HFFc6 (cell line): ENCODE measurements at regions not wholly inside any gene's neighbourhood (a gene's known extent, or its start where the extent isn't known, plus 50 kb on each side); places are given as distances from the start of the nearest gene placed in this dataset.
"Not testable (repeated sequence)": the region's sequence is repeated elsewhere in the genome, so short reads cannot be mapped to it uniquely, and the experiment has no call there.

Experiments
- DNase-seq: peaks from one replicate; pipeline ENCODE4 v3.0.0-alpha.2; 2018
- H3K27ac Mint-ChIP-seq: 2 replicates; pipeline ENCODE4 v1.8.0; 2020; ENCODE audit warnings: mild to moderate bottlenecking, mixed read lengths
- H3K27me3 Mint-ChIP-seq: 2 replicates; pipeline ENCODE4 v1.8.0; 2021; ENCODE audit warnings: mild to moderate bottlenecking, moderate library complexity, mixed read lengths; ENCODE audit not compliant: insufficient read depth
- H3K36me3 Mint-ChIP-seq: 2 replicates; pipeline ENCODE4 v1.8.0; 2021; ENCODE audit warnings: low read depth, mixed read lengths
- H3K4me1 Mint-ChIP-seq: 2 replicates; pipeline ENCODE4 v1.8.0; 2020; ENCODE audit warnings: low read depth, mixed read lengths
- H3K4me3 Mint-ChIP-seq: 2 replicates; pipeline ENCODE4 v1.8.0; 2020; ENCODE audit warnings: mild to moderate bottlenecking, moderate library complexity, mixed read lengths
- H3K9me3 Mint-ChIP-seq: 2 replicates; pipeline ENCODE4 v1.8.0; 2020; ENCODE audit warnings: mild to moderate bottlenecking, mixed read lengths
- CTCF ChIP-seq: fragments of 200-600 bp; sonication (generic); IDR thresholded peaks from 2 replicates; pipeline ENCODE4 v1.5.0; 2021; ENCODE audit warnings: antibody characterized with exemption, mild to moderate bottlenecking

- no peak for TF ChIP-seq CTCF
Observed at GRCh38 chr4:176616151-176616550, 176.6 kb downstream of the VEGFC start.

DNA sequence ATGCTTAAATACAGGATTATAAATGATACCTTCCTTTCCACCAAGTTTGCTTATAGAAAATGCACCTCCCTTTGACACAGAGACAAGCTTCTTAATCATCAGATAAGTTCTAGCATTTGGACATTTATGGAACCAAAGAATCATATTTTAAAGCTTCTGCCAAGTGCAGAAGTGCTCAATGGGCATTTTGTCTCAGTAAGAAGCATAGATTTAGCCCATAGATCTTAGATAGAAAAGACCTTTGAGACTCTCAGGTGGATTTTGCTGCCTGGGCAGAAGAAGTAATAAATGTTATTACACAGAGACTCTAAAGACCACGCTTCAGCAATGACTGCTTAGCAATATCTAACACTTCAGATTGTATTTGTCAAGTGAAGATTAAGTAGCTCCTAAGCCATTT lies 174.6 kb downstream of the VEGFC start:
- H3K4me1 Mint-ChIP-seq = peaks cover 6% of the 10 kb centered on the region
- H3K4me3 Mint-ChIP-seq = no peak overlapping the region
- DNase-seq = no peak
- H3K27me3 Mint-ChIP-seq = peaks cover 1% of the 10 kb centered on the region; the same call in 1 of the 2 replicates
- no peak overlapping the region for H3K27ac Mint-ChIP-seq
- H3K9me3 Mint-ChIP-seq = no peaks in the 10 kb centered on the region
- H3K36me3 Mint-ChIP-seq = no peaks in the 10 kb centered on the region
- TF ChIP-seq CTCF = no peak

More at GRCh38 chr4:176616151-176616550, 176.6 kb downstream of the VEGFC start:
- Mint-ChIP-seq H3K27me3 (peaks cover 1% of the 10 kb centered on the region; the same call in 1 of the 2 replicates), H3K27ac (no peak overlapping the region), H3K9me3 (no peaks in the 10 kb centered on the region), H3K4me1 (no peaks in the 10 kb centered on the region; the same call in 1 of the 2 replicates), H3K36me3 (no peaks in the 10 kb centered on the region), H3K4me3 (no peak overlapping the region)
- DNase-seq = no peak

GRCh38 chr4:176619430-176619829 lies 173.3 kb downstream of the VEGFC start:
- Mint-ChIP-seq H3K9me3 (no peaks in the 10 kb centered on the region), H3K27ac (no peak overlapping the region), H3K4me3 (no peak overlapping the region), H3K27me3 (peaks cover 1% of the 10 kb centered on the region; the same call in 1 of the 2 replicates), H3K36me3 (no peaks in the 10 kb centered on the region), H3K4me1 (peaks cover 6% of the 10 kb centered on the region)
- no peak for TF ChIP-seq CTCF
- DNase-seq = no peak

GRCh38 chr4:176622251-176622948 lies 170.3 kb downstream of the VEGFC start:
- TF ChIP-seq CTCF = no peak
- H3K4me1 Mint-ChIP-seq = peaks cover 6% of the 10 kb centered on the region
- no peaks in the 10 kb centered on the region for H3K36me3 Mint-ChIP-seq
- H3K4me3 Mint-ChIP-seq = no peak overlapping the region
- no peak for DNase-seq
- no peak overlapping the region for H3K27ac Mint-ChIP-seq
- H3K27me3 Mint-ChIP-seq = peaks cover 1% of the 10 kb centered on the region; the same call in 1 of the 2 replicates
- no peaks in the 10 kb centered on the region for H3K9me3 Mint-ChIP-seq

DNA sequence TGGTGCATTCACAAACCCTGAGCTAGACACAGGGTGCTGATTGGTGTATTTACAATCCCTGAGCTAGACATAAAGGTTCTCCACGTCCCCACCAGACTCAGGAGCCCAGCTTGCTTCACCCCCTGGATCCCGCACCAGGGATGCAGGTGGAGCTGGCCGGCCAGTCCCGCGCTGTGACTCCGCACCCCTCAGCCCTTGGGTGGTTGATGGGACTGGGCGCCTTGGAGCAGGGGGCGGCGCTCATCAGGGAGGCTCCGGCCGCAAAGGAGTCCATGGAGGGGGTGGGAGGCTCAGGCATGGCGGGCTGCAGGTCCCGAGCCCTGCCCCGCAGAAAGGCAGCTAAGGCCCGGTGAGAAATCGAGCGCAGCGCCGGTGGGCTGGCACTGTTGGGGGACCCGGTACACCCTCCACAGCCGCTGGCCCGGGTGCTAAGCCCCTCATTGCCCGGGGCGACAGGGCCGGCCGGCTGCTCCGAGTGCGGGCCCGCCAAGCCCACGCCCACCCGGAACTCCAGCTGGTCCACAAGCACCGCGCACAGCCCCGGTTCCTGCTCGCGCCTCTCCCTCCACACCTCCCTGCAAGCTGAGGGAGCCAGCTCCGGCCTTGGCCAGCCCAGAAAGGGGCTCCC lies 167.6 kb downstream of the VEGFC start:
- not testable (repeated sequence) for H3K4me3 Mint-ChIP-seq, H3K27ac Mint-ChIP-seq, H3K27me3 Mint-ChIP-seq, H3K36me3 Mint-ChIP-seq, H3K4me1 Mint-ChIP-seq, H3K9me3 Mint-ChIP-seq, DNase-seq

- peaks cover under 1% of the 10 kb centered on the region; the same call in 1 of the 2 replicates for H3K4me1 Mint-ChIP-seq
- H3K36me3 Mint-ChIP-seq = no peaks in the 10 kb centered on the region
- no peak for DNase-seq
- no peak overlapping the region for H3K27ac Mint-ChIP-seq
- H3K27me3 Mint-ChIP-seq = peaks cover 3% of the 10 kb centered on the region
- no peak for TF ChIP-seq CTCF
- no peaks in the 10 kb centered on the region for H3K9me3 Mint-ChIP-seq
- no peak overlapping the region for H3K4me3 Mint-ChIP-seq
Observed at GRCh38 chr4:176627916-176628315, 164.8 kb downstream of the VEGFC start.
